PC-9 (cell line): ENCODE measurements at regions not wholly inside any gene's neighbourhood (a gene's known extent, or its start where the extent isn't known, plus 50 kb on each side); places are given as distances from the start of the nearest gene placed in this dataset.

Experiments
- CTCF ChIP-seq: fragments of 200-600 bp; sonication (generic); conservative IDR thresholded peaks from 2 replicates; pipeline ENCODE4 v1.6.1; 2017; ENCODE audit warnings: mixed run types, antibody characterized with exemption, mild to moderate bottlenecking, moderate library complexity
- EZH2 ChIP-seq: fragments of 200-600 bp; sonication (generic); IDR thresholded peaks from 2 replicates; pipeline ENCODE4 v1.8.0; 2017; ENCODE audit warnings: antibody characterized with exemption, low read depth

- TF ChIP-seq CTCF (no peak), EZH2 (no peak)
These were observed 392.0 kb downstream of the SPRY1 start for GRCh38 chr4:123788577-123788976.
